Subcutaneous abdominal adipose tissue (tissue), 5 donors: ENCODE measurements at regions not wholly inside any gene's neighbourhood (a gene's known extent, or its start where the extent isn't known, plus 50 kb on each side); places are given as distances from the start of the nearest gene placed in this dataset.

ENCODE experiments used
- H3K27ac ChIP-seq: one replicate; pipeline ENCODE4 v1.7.0; 2013; ENCODE audit warnings: low read depth, mild to moderate bottlenecking, inconsistent platforms, low read length, moderate library complexity
- H3K27me3 ChIP-seq, 5 donors: one replicate each; pipeline ENCODE4 v1.7.0; 2013; ENCODE audit warnings: low read length in 5 of 5, inconsistent platforms in 1 of 5; ENCODE audit not compliant: control insufficient read depth in 5 of 5, insufficient read depth in 4 of 5
- H3K36me3 ChIP-seq, 5 donors: one replicate each; pipeline ENCODE4 v1.7.0; 2013; ENCODE audit warnings: low read length in 5 of 5; ENCODE audit not compliant: control insufficient read depth in 5 of 5, insufficient read depth in 5 of 5
- H3K4me1 ChIP-seq, 5 donors: one replicate each; pipeline ENCODE4 v1.7.0; 2013; ENCODE audit warnings: low read length in 5 of 5, mild to moderate bottlenecking in 3 of 5, moderate library complexity in 1 of 5; ENCODE audit not compliant: control insufficient read depth in 5 of 5, insufficient read depth in 5 of 5
- H3K4me3 ChIP-seq, 5 donors: one replicate each; pipeline ENCODE4 v1.7.0; 2013; ENCODE audit warnings: low read length in 5 of 5, low read depth in 1 of 5
- H3K9ac ChIP-seq, 5 donors: one replicate each; pipeline ENCODE4 v1.7.0; 2013; ENCODE audit warnings: low read length in 5 of 5, mild to moderate bottlenecking in 4 of 5, moderate library complexity in 3 of 5
- H3K9me3 ChIP-seq, 5 donors: one replicate each; pipeline ENCODE4 v1.7.0; 2013; ENCODE audit warnings: low read length in 5 of 5; ENCODE audit not compliant: control insufficient read depth in 5 of 5
- donor health status: healthy.
- donor health status: healthy.
- donor health status: healthy.
- donor health status: healthy.
- donor health status: healthy.

DNA sequence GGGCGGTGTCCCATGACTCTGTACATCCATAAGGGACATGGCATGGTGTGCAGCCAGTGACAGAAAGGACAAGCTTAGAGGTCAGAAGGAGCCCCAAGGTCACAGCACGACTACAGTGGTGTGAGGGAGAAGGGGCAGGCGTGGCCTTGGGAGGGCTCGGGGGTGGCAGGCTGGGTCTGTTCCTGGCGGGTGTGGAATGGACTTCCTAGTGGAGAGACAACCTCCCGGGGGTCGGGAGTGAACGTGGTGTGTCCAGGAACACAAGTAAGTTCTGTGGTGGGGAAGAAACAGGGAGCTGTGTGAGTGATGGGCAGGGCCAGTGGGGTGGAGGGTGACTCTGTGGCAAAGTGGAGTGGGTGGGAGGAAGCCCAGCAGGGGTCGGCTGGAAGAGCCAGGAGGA, 279.3 kb downstream of the TEX29 start:
- no peaks in the 10 kb centered on the region for H3K4me1 ChIP-seq
- peaks cover 0 to 12% (median 7%) of the 10 kb centered on the region in 5 donors for H3K27me3 ChIP-seq
- no peak overlapping the region for H3K4me3 ChIP-seq
- no peak overlapping the region for H3K27ac ChIP-seq
- H3K9ac ChIP-seq, result no peak overlapping the region
- H3K9me3 ChIP-seq, result no peaks in the 10 kb centered on the region
- H3K36me3 ChIP-seq, result no peaks in the 10 kb centered on the region

DNA sequence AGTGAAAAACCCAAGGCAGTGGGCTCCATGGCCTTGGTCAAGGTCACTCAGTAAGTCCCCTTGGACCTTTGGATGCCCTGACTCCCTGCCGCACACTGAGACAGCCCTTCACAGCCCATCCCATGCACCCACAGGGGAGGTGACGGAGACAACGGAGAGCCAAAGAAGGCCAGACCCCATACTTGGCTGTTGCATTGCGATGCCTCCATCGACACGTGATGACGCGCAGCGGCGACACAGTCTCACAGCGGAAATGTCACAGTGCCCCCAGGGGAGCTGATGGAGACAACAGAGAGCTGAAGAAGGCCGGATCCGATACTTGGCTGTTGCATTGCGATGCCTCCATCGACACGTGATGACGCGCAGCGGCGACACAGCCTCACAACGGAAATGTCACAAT, 282.4 kb downstream of the TEX29 start:
- peaks cover 0 to 8% (median 0%) of the 10 kb centered on the region in 5 donors for H3K4me1 ChIP-seq

DNA sequence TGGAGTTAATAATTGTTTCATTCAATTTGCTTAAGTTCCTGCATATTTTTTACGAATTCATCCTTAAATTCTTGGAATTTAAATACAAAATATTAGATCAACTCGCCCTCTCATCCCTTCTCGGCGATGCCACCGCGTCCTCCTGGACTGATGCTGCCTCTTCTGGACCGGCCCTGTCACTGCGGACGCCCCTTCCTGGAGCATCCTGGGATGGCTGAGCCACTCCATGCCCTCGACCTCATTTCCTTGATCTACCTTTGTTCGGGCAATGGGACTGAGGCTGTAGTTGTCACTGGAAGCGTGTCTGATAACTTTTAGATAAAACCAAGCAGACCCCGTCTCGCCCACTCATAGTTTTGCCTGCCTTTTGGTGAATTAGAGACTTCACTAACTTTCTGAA, 283.7 kb downstream of the TEX29 start:
- Histone ChIP-seq H3K27ac (no peak overlapping the region), H3K27me3 (peaks cover 0 to 9% (median 0%) of the 10 kb centered on the region in 5 donors), H3K36me3 (no peaks in the 10 kb centered on the region), H3K9me3 (peaks cover 0 to 4% (median 0%) of the 10 kb centered on the region in 5 donors), H3K9ac (no peak overlapping the region), H3K4me1 (peaks cover 0 to 8% (median 0%) of the 10 kb centered on the region in 5 donors), H3K4me3 (no peak overlapping the region)

More for the DNA sequence above, 282.4 kb downstream of the TEX29 start:
- no peak overlapping the region for H3K4me3 ChIP-seq
- H3K36me3 ChIP-seq, result no peaks in the 10 kb centered on the region
- H3K27ac ChIP-seq, result no peak overlapping the region
- H3K27me3 ChIP-seq, result peaks cover 0 to 9% (median 0%) of the 10 kb centered on the region in 5 donors
- peaks cover 0 to 4% (median 0%) of the 10 kb centered on the region in 5 donors for H3K9me3 ChIP-seq
- H3K9ac ChIP-seq, result no peak overlapping the region

DNA sequence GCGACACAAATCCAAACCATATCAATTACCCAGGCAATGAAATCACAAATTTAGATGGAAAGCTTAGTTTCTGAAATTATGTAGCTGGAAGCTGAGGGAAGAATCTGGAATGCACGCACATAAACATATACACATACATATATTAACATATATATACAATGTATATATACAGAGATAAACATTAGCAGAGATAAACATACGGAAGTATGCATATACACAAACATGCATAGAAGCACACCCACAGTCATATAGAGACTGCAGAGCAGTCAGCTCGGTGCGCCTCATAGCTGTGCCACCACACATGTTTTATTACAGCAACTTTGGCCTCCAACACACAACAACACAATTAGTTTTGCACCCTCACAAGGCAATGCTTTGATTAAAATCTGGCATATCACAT, 288.1 kb downstream of the TEX29 start:
- no peaks in the 10 kb centered on the region for H3K36me3 ChIP-seq
- H3K9me3 ChIP-seq, result peaks cover 0 to 4% (median 0%) of the 10 kb centered on the region in 5 donors
- no peak overlapping the region for H3K4me3 ChIP-seq
- no peak overlapping the region for H3K27ac ChIP-seq
- H3K4me1 ChIP-seq, result peaks cover 0 to 14% (median 6%) of the 10 kb centered on the region in 5 donors
- H3K27me3 ChIP-seq, result peaks cover 2 to 10% (median 4%) of the 10 kb centered on the region in 5 donors
- no peak overlapping the region for H3K9ac ChIP-seq

DNA sequence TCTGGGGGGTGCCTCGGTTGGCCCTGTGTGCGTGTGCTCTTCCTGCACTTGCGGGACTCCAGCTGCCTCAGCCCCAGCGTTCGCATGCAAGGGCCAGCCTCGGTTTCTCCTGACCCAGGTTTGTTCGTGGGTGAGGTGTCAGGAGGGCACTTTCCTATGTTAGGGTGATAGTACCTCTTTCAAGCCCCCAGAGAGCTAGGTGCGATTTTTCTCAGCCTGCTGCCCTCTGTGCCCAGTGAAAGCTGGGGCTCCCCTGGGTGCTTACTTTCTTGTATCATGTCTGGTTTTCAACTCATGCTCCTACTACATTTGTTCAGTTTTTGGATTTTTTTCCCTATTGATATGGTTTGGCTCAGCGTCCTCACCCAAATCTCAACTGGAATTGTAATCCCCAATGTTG, 289.2 kb downstream of the TEX29 start:
- Histone ChIP-seq H3K4me3 (no peak overlapping the region), H3K4me1 (peaks cover 0 to 14% (median 6%) of the 10 kb centered on the region in 5 donors), H3K27ac (no peak overlapping the region), H3K9me3 (peaks cover 0 to 4% (median 0%) of the 10 kb centered on the region in 5 donors), H3K27me3 (peaks cover 2 to 10% (median 4%) of the 10 kb centered on the region in 5 donors), H3K9ac (no peak overlapping the region), H3K36me3 (no peaks in the 10 kb centered on the region)

DNA sequence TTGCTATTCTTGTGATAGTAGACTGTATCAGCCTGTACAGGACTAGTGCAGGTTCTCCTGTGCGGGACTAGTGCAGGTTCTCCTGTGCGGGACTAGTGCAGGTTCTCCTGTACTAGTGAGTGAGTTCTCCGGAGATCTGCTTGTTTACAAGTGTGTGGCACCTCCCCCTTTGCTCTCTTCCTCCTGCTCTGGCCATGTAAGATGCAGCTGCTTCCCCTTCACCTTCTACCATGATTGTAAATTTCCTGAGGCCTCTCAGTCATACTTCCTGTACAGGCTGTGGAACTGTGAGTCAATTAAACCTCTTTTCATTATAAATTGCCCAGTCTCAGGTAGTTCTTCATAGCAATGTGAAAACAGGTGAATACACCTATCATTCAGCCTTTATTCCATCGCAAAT, 289.6 kb downstream of the TEX29 start:
- Histone ChIP-seq H3K9me3 (peaks cover 0 to 3% (median 0%) of the 10 kb centered on the region in 5 donors), H3K9ac (no peak overlapping the region), H3K36me3 (no peaks in the 10 kb centered on the region), H3K4me1 (peaks cover 0 to 14% (median 6%) of the 10 kb centered on the region in 5 donors), H3K27me3 (peaks cover 2 to 10% (median 4%) of the 10 kb centered on the region in 5 donors), H3K27ac (no peak overlapping the region), H3K4me3 (no peak overlapping the region)

DNA sequence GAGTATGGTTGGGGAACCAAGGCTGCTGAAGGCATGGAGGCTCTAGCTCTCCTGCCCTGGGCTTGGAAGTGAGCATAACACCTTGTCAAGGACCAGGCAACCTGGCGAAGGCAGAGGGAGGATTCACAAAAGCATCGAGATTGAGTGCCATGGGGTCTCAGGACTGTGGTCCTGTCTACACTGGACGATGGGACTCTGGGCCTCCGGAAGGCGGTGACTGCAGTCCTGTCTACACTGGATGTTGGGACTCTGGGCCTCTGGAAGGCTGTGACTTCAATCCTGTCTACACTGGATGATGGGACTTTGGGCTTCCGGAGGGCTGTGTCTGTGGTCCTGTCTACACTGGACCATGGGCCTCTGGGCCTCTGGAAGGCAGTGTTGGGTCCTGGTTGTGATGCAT, 290.4 kb downstream of the TEX29 start:
- Histone ChIP-seq H3K27me3 (peaks cover 3 to 10% (median 5%) of the 10 kb centered on the region in 5 donors), H3K36me3 (no peaks in the 10 kb centered on the region), H3K4me3 (no peak overlapping the region), H3K27ac (no peak overlapping the region), H3K9ac (no peak overlapping the region), H3K4me1 (peaks cover 0 to 14% (median 6%) of the 10 kb centered on the region in 5 donors), H3K9me3 (no peaks in the 10 kb centered on the region)

DNA sequence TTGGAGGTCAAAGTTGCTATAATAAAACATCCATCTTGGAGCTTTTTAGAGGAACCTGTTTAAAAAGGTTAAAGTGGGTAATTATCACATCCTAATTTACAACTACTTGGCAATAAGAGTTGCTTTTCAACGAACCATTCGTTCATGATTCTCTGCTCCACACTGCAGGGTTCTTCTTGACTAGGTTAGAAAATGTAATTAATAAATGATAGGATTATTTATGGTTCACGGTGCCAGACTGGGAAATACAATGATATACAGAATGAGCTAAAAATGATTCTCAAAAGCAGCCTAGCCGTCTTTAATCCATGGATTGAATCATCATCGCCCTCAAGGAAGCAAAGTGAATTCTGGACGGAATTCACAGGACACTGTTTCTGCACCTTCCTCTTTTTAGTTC, 291.2 kb downstream of the TEX29 start:
- Histone ChIP-seq H3K27ac (no peak overlapping the region), H3K9ac (no peak overlapping the region), H3K4me1 (peaks cover 0 to 19% (median 3%) of the 10 kb centered on the region in 5 donors), H3K36me3 (no peaks in the 10 kb centered on the region), H3K4me3 (no peak overlapping the region), H3K27me3 (peaks cover 3 to 10% (median 6%) of the 10 kb centered on the region in 5 donors), H3K9me3 (no peaks in the 10 kb centered on the region)

DNA sequence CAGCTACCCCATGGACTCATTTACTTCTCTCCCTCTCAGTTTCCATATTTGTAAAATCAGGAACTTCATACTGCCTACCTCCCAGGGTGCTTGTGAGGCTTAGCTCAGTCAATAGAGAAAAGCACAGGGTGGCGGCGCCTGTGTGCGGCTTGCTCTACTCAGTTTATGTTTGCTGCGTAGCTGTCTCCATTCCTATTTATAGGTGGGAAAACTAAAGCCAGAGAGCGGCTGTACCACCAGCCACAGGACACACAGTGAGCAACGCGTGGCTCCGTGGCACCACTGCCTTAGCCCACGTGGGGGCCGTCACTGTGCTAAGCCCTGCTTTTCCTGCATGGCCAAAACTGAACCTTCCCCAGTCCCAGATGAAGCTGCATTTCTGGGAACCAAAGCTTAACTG, 292.4 kb downstream of the TEX29 start:
- H3K9ac ChIP-seq, result no peak overlapping the region
- no peak overlapping the region for H3K27ac ChIP-seq
- H3K27me3 ChIP-seq, result peaks cover 3 to 10% (median 6%) of the 10 kb centered on the region in 5 donors
- peaks cover 0 to 19% (median 0%) of the 10 kb centered on the region in 5 donors for H3K4me1 ChIP-seq
- H3K4me3 ChIP-seq, result no peak overlapping the region
- H3K36me3 ChIP-seq, result no peaks in the 10 kb centered on the region
- no peaks in the 10 kb centered on the region for H3K9me3 ChIP-seq

DNA sequence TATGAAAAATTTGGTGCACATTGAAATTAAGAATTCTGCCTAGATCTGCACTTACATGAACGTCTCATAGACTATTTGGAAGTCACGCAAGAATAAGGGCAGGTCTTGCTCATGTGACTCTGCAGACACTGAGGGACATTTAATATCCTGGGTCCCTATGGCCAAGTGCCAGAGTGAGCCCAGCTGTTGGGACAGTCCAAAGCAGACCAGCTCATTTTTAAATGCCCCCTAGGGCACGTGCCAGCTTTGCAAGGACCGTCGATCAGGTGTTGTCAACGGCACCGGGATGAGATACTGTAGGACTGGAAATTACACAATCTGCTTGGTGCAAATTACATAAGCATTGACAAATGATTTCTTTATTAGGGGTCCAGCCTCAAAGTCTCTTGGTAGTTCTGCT, 293.6 kb downstream of the TEX29 start:
- Histone ChIP-seq H3K9me3 (no peaks in the 10 kb centered on the region), H3K36me3 (no peaks in the 10 kb centered on the region), H3K27ac (no peak overlapping the region), H3K4me3 (no peak overlapping the region), H3K9ac (no peak overlapping the region), H3K27me3 (peaks cover 3 to 10% (median 6%) of the 10 kb centered on the region in 5 donors), H3K4me1 (peaks cover 0 to 19% (median 0%) of the 10 kb centered on the region in 5 donors)
